ENCODE measurements at regions not wholly inside any gene's neighbourhood (a gene's known extent, or its start where the extent isn't known, plus 50 kb on each side); places are given as distances from the start of the nearest gene placed in this dataset.

DNA sequence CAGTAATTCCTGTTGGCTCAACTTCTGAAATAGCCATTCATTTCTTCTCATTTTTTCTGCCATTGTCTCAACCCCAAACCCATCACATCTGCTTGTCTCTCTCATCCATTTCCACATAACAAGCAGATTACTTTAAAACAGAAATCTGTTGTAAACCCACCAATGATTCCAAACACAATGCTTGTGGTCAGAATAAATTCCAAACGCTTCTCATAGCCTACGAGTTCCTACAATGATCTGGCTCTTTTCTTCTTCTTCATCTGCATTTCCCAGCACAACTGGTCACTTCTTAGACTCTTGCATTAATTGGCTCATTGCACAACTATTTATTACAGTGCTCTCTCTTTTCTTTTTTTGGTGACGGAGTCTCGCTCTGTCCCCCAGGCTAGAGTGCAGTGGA is 364.1 kb downstream of the GATA3 start:
- H2AFZ ChIP-seq (replicated peaks; ENCODE audit: low read length, poor library complexity), result no peak overlapping the region
- peaks cover 10% of the 10 kb centered on the region for H3K9me3 ChIP-seq (ENCODE audit: control insufficient read depth, insufficient read depth, low read length)
- H2BK15ac ChIP-seq (ENCODE audit: low read depth, low read length), result no peak overlapping the region
- no peak overlapping the region for H3K56ac ChIP-seq (ENCODE audit: extremely low read depth, insufficient read depth, low read length)
- H2AK5ac ChIP-seq (ENCODE audit: low read depth, low read length), result no peak overlapping the region
- ATAC-seq (ENCODE audit: low read depth) (no peak), DNase-seq (peak; percentile 23)
- no peaks in the 10 kb centered on the region for H4K20me1 ChIP-seq (ENCODE audit: insufficient read depth, low read length)
- 47% methylated on average over 2 of the region's 4 CpGs; no CpG with 5 or more reads in 1 of the 2 experiments for WGBS, 2 experiments (ENCODE audit: extremely low coverage in 2 of 2, insufficient read length in 1 of 2)
- no peak overlapping the region for H2BK5ac ChIP-seq (ENCODE audit: low read depth, low read length, poor library complexity, severe bottlenecking)
- no peak overlapping the region for H3K14ac ChIP-seq (replicated peaks; ENCODE audit: low read depth, low read length)
- no peaks in the 10 kb centered on the region for H3K79me1 ChIP-seq (ENCODE audit: low read depth in 1 of 2, low read length in 2 of 2)
- intact Hi-C loops (cut with micrococcal nuclease) (no loop called here), in situ Hi-C loops (cut with MboI; ENCODE audit: low sequenced_read_pairs) (no loop called here), dilution Hi-C loops (cut with HindIII; ENCODE audit: low sequenced_read_pairs, unreplicated experiment) (no loop called here)
- H3K27me3 ChIP-seq (ENCODE audit: control insufficient read depth, insufficient read depth, low read length), result no peaks in the 10 kb centered on the region
- no peaks in the 10 kb centered on the region for H3K9me1 ChIP-seq (ENCODE audit: insufficient read depth, low read length)
- no peak overlapping the region for H3K23ac ChIP-seq (ENCODE audit: low read depth, low read length)
- no peak overlapping the region for H3K27ac ChIP-seq (ENCODE audit: insufficient read depth, low read length)
- H2BK20ac ChIP-seq (ENCODE audit: low read depth, low read length), result no peak overlapping the region
- H4K8ac ChIP-seq (ENCODE audit: low read depth in 2 of 2, low read length in 2 of 2), result no peak overlapping the region
- no peak overlapping the region for H4K5ac ChIP-seq (ENCODE audit: low read depth, low read length)
- no peak overlapping the region for H4K91ac ChIP-seq (ENCODE audit: insufficient read depth, low read depth, low read length)
- TF ChIP-seq, protein P1, sequence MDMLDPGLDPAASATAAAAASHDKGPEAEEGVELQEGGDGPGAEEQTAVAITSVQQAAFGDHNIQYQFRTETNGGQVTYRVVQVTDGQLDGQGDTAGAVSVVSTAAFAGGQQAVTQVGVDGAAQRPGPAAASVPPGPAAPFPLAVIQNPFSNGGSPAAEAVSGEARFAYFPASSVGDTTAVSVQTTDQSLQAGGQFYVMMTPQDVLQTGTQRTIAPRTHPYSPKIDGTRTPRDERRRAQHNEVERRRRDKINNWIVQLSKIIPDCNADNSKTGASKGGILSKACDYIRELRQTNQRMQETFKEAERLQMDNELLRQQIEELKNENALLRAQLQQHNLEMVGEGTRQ (IDR thresholded peaks at IDR 0.05; ENCODE audit: low read depth, low read length), result no peak
- TF ChIP-seq RCOR1 (IDR thresholded peaks at IDR 0.05; ENCODE audit: insufficient replicate concordance, low read length) (no peak), CTCF (conservative IDR thresholded peaks at IDR 0.05; ENCODE audit: low read depth, low read length) (no peak), ELK1 (IDR thresholded peaks at IDR 0.05; ENCODE audit: borderline replicate concordance, low read depth, low read length) (no peak), CEBPB (IDR thresholded peaks at IDR 0.05; ENCODE audit: low read depth, low read length) (no peak), MXI1 (IDR thresholded peaks at IDR 0.05; ENCODE audit: borderline replicate concordance, low read depth, low read length) (no peak)
- H3K9ac ChIP-seq (ENCODE audit: low read depth, low read length), result no peak overlapping the region
- no peak overlapping the region for H3K4me3 ChIP-seq (ENCODE audit: insufficient read depth, low read depth, low read length)
- H3K4me1 ChIP-seq (ENCODE audit: control insufficient read depth, insufficient read depth, low read length), result no peaks in the 10 kb centered on the region
- H2BK120ac ChIP-seq (ENCODE audit: low read depth, low read length), result no peak overlapping the region
- H3K18ac ChIP-seq (ENCODE audit: low read depth, low read length), result no peak overlapping the region
- no peak overlapping the region for H2AK9ac ChIP-seq (replicated peaks; ENCODE audit: low read depth, low read length, poor library complexity)
- ChIA-PET CTCF (no interaction called here), POLR2A (ENCODE audit: unreplicated experiment) (no interaction called here)
- H3K4ac ChIP-seq (ENCODE audit: low read depth, low read length), result no peak overlapping the region
- no peak overlapping the region for H3K4me2 ChIP-seq (ENCODE audit: low read depth, low read length)
- no TSS peak for BruUV-seq (replicated peaks)
- H3K36me3 ChIP-seq (ENCODE audit: control insufficient read depth, insufficient read depth, low read length), result no peaks in the 10 kb centered on the region

Measured in IMR-90 (cell line).